ENCODE measurements at regions not wholly inside any gene's neighbourhood (a gene's known extent, or its start where the extent isn't known, plus 50 kb on each side); places are given as distances from the start of the nearest gene placed in this dataset.

- no peak for TF ChIP-seq POLR2A (IDR thresholded peaks at IDR 0.05)
- TF ChIP-seq CTCF (IDR thresholded peaks at IDR 0.05), result no peak
Measured at GRCh38 chr10:23980094-23980493, 228.8 kb upstream of the KIAA1217 start.

Data from body of pancreas (tissue), 4 donors.